GM23338 (cell line): ENCODE measurements at regions not wholly inside any gene's neighbourhood (a gene's known extent, or its start where the extent isn't known, plus 50 kb on each side); places are given as distances from the start of the nearest gene placed in this dataset.
"Not testable (repeated sequence)": the region's sequence is repeated elsewhere in the genome, so short reads cannot be mapped to it uniquely, and the experiment has no call there.

Source experiments
- ATAC-seq: fragments of 200-7000 bp; cut with Tn5 transposase; 3 replicates; pipeline ENCODE4 v1.9.1; 2020
- DNase-seq: peaks from one replicate; pipeline ENCODE4 v3.0.0-alpha.2; 2015; ENCODE audit warnings: low spot score
- H2AFZ ChIP-seq: fragments of 200-600 bp; sonication (generic); 2 replicates; pipeline ENCODE4 v1.8.0; 2016; ENCODE audit warnings: antibody characterized with exemption, mild to moderate bottlenecking, moderate library complexity
- H3F3A ChIP-seq: fragments of 200-600 bp; sonication (generic); replicated peaks from 2 replicates; pipeline ENCODE4 v1.8.0; 2017; ENCODE audit warnings: antibody characterized with exemption, mixed run types, low read depth
- H3K27ac ChIP-seq: fragments of 200-600 bp; sonication (generic); 2 replicates; pipeline ENCODE4 v1.6.1; 2016; ENCODE audit warnings: low read depth
- H3K27me3 ChIP-seq: fragments of 200-600 bp; sonication (generic); 2 replicates; pipeline ENCODE4 v1.8.0; 2016; ENCODE audit warnings: mild to moderate bottlenecking, mixed run types, moderate library complexity; ENCODE audit not compliant: insufficient read depth
- H3K36me3 ChIP-seq: fragments of 200-600 bp; sonication (generic); 2 replicates; pipeline ENCODE4 v1.8.0; 2016; ENCODE audit warnings: mild to moderate bottlenecking; ENCODE audit not compliant: insufficient read depth
- H3K4me1 ChIP-seq: fragments of 200-600 bp; sonication (generic); 2 replicates; pipeline ENCODE4 v1.8.0; 2016; ENCODE audit warnings: mild to moderate bottlenecking, moderate library complexity; ENCODE audit not compliant: insufficient read depth
- H3K4me2 ChIP-seq: fragments of 200-600 bp; sonication (generic); 2 replicates; pipeline ENCODE4 v1.7.1; 2017; ENCODE audit warnings: mixed run types
- H3K4me3 ChIP-seq: fragments of 200-600 bp; sonication (generic); 2 replicates; pipeline ENCODE4 v1.6.1; 2016; ENCODE audit warnings: mixed run types
- H3K79me2 ChIP-seq: fragments of 200-600 bp; sonication (generic); replicated peaks from 2 replicates; pipeline ENCODE4 v1.8.0; 2017; ENCODE audit warnings: mild to moderate bottlenecking; ENCODE audit not compliant: insufficient read depth
- H3K9me2 ChIP-seq: fragments of 200-600 bp; sonication (generic); 2 replicates; pipeline ENCODE4 v1.8.0; 2017; ENCODE audit not compliant: insufficient read depth
- H4K20me1 ChIP-seq: fragments of 200-600 bp; sonication (generic); replicated peaks from 2 replicates; pipeline ENCODE4 v1.8.0; 2017; ENCODE audit warnings: mild to moderate bottlenecking; ENCODE audit not compliant: insufficient read depth
- H3K27ac Mint-ChIP-seq: 2 replicates; pipeline ENCODE4 v1.8.0; 2020; ENCODE audit warnings: inconsistent platforms, mild to moderate bottlenecking, moderate library complexity, mixed read lengths
- H3K27me3 Mint-ChIP-seq: 3 replicates; pipeline ENCODE4 v1.8.0; 2022; ENCODE audit warnings: low read depth, mild to moderate bottlenecking, moderate library complexity, mixed read lengths, inconsistent platforms; ENCODE audit not compliant: insufficient read depth, poor library complexity
- H3K36me3 Mint-ChIP-seq: 3 replicates; pipeline ENCODE4 v1.8.0; 2021; ENCODE audit warnings: low read depth, mild to moderate bottlenecking, inconsistent platforms, moderate library complexity, mixed read lengths
- H3K4me1 Mint-ChIP-seq: 3 replicates; pipeline ENCODE4 v1.8.0; 2020; ENCODE audit warnings: mild to moderate bottlenecking, inconsistent platforms, mixed read lengths
- H3K4me3 Mint-ChIP-seq: 3 replicates; pipeline ENCODE4 v1.8.0; 2021; ENCODE audit warnings: moderate library complexity, mild to moderate bottlenecking, inconsistent platforms, mixed read lengths
- H3K9me3 Mint-ChIP-seq: 3 replicates; pipeline ENCODE4 v1.8.0; 2020; ENCODE audit warnings: moderate library complexity, mild to moderate bottlenecking, inconsistent platforms, mixed read lengths
- ETS1 ChIP-seq: IDR thresholded peaks from 2 replicates; pipeline ENCODE4 v1.6.1; 2016; ENCODE audit warnings: antibody characterized with exemption
- EZH2 ChIP-seq: fragments of 200-600 bp; sonication (generic); IDR thresholded peaks from one replicate; pipeline ENCODE4 v1.8.0; 2017; ENCODE audit warnings: antibody characterized with exemption, mild to moderate bottlenecking, low read depth; ENCODE audit not compliant: unreplicated experiment
- EZH2phosphoT487 ChIP-seq: fragments of 200-600 bp; sonication (generic); IDR thresholded peaks from one replicate; pipeline ENCODE4 v1.8.1; 2018; ENCODE audit warnings: antibody characterized with exemption; ENCODE audit not compliant: unreplicated experiment
- POLR2AphosphoS5 ChIP-seq: IDR thresholded peaks from 2 replicates; pipeline ENCODE4 v1.6.1; 2016; ENCODE audit warnings: antibody characterized with exemption, low read depth
- ZNF462 ChIP-seq: fragments of 250-450 bp; sonication (Bioruptor Pico); IDR thresholded peaks from 2 replicates; pipeline ENCODE4 v1.5.0; 2020; ENCODE audit warnings: mild to moderate bottlenecking, moderate library complexity

GRCh38 chr1:21381354-21381753 lies 58.6 kb upstream of the NBPF3 start (continued):
- no peak for TF ChIP-seq ZNF462

- not testable (repeated sequence) for ATAC-seq, H3F3A ChIP-seq, H3K79me2 ChIP-seq, H3K36me3 ChIP-seq, H3K36me3 Mint-ChIP-seq, H3K27me3 Mint-ChIP-seq, H3K4me3 ChIP-seq, H3K27me3 ChIP-seq, H3K27ac ChIP-seq, H2AFZ ChIP-seq, H3K9me3 Mint-ChIP-seq, DNase-seq, H3K9me2 ChIP-seq, H3K27ac Mint-ChIP-seq, H3K4me2 ChIP-seq, H4K20me1 ChIP-seq, H3K4me3 Mint-ChIP-seq
- peaks cover 17% of the 10 kb centered on the region for H3K4me1 ChIP-seq
- peaks cover 18% of the 10 kb centered on the region for H3K4me1 Mint-ChIP-seq
These were observed 59.8 kb upstream of the NBPF3 start for GRCh38 chr1:21380147-21380546.

- no peaks in the 10 kb centered on the region for H3K27me3 ChIP-seq
- no peaks in the 10 kb centered on the region for H3K79me2 ChIP-seq
- Mint-ChIP-seq H3K27me3 (peaks cover 9% of the 10 kb centered on the region), H3K27ac (no peak overlapping the region), H3K9me3 (peaks cover 3% of the 10 kb centered on the region; the same call in 1 of the 3 replicates), H3K36me3 (no peaks in the 10 kb centered on the region), H3K4me3 (no peak overlapping the region), H3K4me1 (peaks cover 13% of the 10 kb centered on the region; the same call in 2 of the 3 replicates)
- no peak overlapping the region for H3K4me3 ChIP-seq
- H3K9me2 ChIP-seq: no peaks in the 10 kb centered on the region
- H3K36me3 ChIP-seq: no peaks in the 10 kb centered on the region
- ATAC-seq (no peak), DNase-seq (no peak)
- H3F3A ChIP-seq: no peaks in the 10 kb centered on the region
- H3K4me1 ChIP-seq: peaks cover 13% of the 10 kb centered on the region
- H3K27ac ChIP-seq: no peak overlapping the region
- H2AFZ ChIP-seq: no peak overlapping the region
- H3K4me2 ChIP-seq: no peak overlapping the region
- no peaks in the 10 kb centered on the region for H4K20me1 ChIP-seq
- TF ChIP-seq EZH2phosphoT487 (no peak), EZH2 (no peak), ETS1 (no peak), POLR2AphosphoS5 (no peak)
These were observed 60.4 kb upstream of the NBPF3 start for GRCh38 chr1:21379571-21379970.
